ENCODE measurements at regions not wholly inside any gene's neighbourhood (a gene's known extent, or its start where the extent isn't known, plus 50 kb on each side); places are given as distances from the start of the nearest gene placed in this dataset.

GRCh38 chr13:65260946-65261891 is 1968.9 kb downstream of the PCDH9 start:
- FAIRE-seq (no peak), DNase-seq (ENCODE audit: low spot score) (no peak), ATAC-seq (no peak)
- Histone ChIP-seq H3K9me3 (ENCODE audit: low read length) (peaks cover 13% of the 10 kb centered on the region; the same call in 1 of the 2 replicates), H3K4me1 (ENCODE audit: insufficient read depth, low read length) (no peaks in the 10 kb centered on the region), H3K9ac (ENCODE audit: insufficient read depth, low read depth, low read length) (no peak overlapping the region), H3K36me3 (replicated peaks in 1 of 2; ENCODE audit: control insufficient read depth in 1 of 2, insufficient read depth in 2 of 2, low read length in 2 of 2) (no peaks in the 10 kb centered on the region), H3K79me2 (ENCODE audit: insufficient read depth, low read length) (no peaks in the 10 kb centered on the region), H3K4me3 (replicated peaks in 1 of 3; ENCODE audit: insufficient read depth in 1 of 3, low read depth in 2 of 3, low read length in 3 of 3) (no peak overlapping the region), H4K20me1 (ENCODE audit: insufficient read depth, low read length) (no peaks in the 10 kb centered on the region), H3K27ac (ENCODE audit: extremely low read length, insufficient read depth, low read length) (no peak overlapping the region), H3K4me2 (ENCODE audit: low read depth, low read length) (no peak overlapping the region), H2AFZ (ENCODE audit: low read length) (no peak overlapping the region), H3K27me3 (ENCODE audit: control insufficient read depth in 1 of 2, insufficient read depth in 2 of 2, low read length in 2 of 2) (no peaks in the 10 kb centered on the region)
- intact Hi-C loops (cut with micrococcal nuclease; ENCODE audit: unreplicated experiment): no loop called here
- no TSS peak for BruUV-seq (replicated peaks)
- ChIA-PET CTCF (ENCODE audit: low intra/inter-chr PET ratio, low total read pairs) (no interaction called here), POLR2A (no interaction called here)
- WGBS (ENCODE audit: low lambda C conversion rate): 19% methylated on average over 5 of the region's 5 CpGs
- in situ Hi-C loops (cut with HindIII; ENCODE audit: extremely low pct_ligation_motif_present, low pct_unique_long_range_greater_than_20kb): no loop called here
- TF ChIP-seq NAIF1 (CRISPR knock-in tag; IDR thresholded peaks at IDR 0.05; ENCODE audit: borderline replicate concordance): no peak
- no peak for TF ChIP-seq NFAT5 (CRISPR knock-in tag; IDR thresholded peaks at IDR 0.05)
- TF ChIP-seq DR1 (CRISPR knock-in tag; IDR thresholded peaks at IDR 0.05): no peak
- TF ChIP-seq ZNF496 (CRISPR knock-in tag; IDR thresholded peaks at IDR 0.05; ENCODE audit: insufficient replicate concordance): no peak
- no peak for TF ChIP-seq MYNN (CRISPR knock-in tag; IDR thresholded peaks at IDR 0.05; ENCODE audit: low read depth)
- no peak for TF ChIP-seq CERS6 (CRISPR knock-in tag; IDR thresholded peaks at IDR 0.05)
- no peak for TF ChIP-seq ZNF260 (CRISPR knock-in tag; IDR thresholded peaks at IDR 0.05; ENCODE audit: borderline replicate concordance, low read depth)
- no peak for TF ChIP-seq ZNF546 (CRISPR knock-in tag; conservative IDR thresholded peaks at IDR 0.05)
- TF ChIP-seq ZNF883 (CRISPR knock-in tag; IDR thresholded peaks at IDR 0.05; ENCODE audit: not compliant biosample characterization): no peak
- TF ChIP-seq PCBP2 (optimal IDR thresholded peaks at IDR 0.05; ENCODE audit: low read depth, low read length, poor library complexity, severe bottlenecking): no peak
- no peak for TF ChIP-seq RELA (CRISPR knock-in tag; IDR thresholded peaks at IDR 0.05)
- no peak for TF ChIP-seq FLYWCH1 (CRISPR knock-in tag; IDR thresholded peaks at IDR 0.05)
- no peak for TF ChIP-seq ZNF292 (CRISPR knock-in tag; IDR thresholded peaks at IDR 0.05; ENCODE audit: borderline replicate concordance, low read depth)
- TF ChIP-seq WIZ (CRISPR knock-in tag; IDR thresholded peaks at IDR 0.05): no peak
- TF ChIP-seq TEF (CRISPR knock-in tag; IDR thresholded peaks at IDR 0.05): no peak
- TF ChIP-seq ZKSCAN8 (CRISPR knock-in tag; IDR thresholded peaks at IDR 0.05; ENCODE audit: borderline replicate concordance): no peak
- TF ChIP-seq MAFG (CRISPR knock-in tag; IDR thresholded peaks at IDR 0.05): no peak
- no peak for TF ChIP-seq POGZ (CRISPR knock-in tag; IDR thresholded peaks at IDR 0.05)
